ENCODE measurements at regions not wholly inside any gene's neighbourhood (a gene's known extent, or its start where the extent isn't known, plus 50 kb on each side); places are given as distances from the start of the nearest gene placed in this dataset.
"Not testable (repeated sequence)": the region's sequence is repeated elsewhere in the genome, so short reads cannot be mapped to it uniquely, and the experiment has no call there.

DNA sequence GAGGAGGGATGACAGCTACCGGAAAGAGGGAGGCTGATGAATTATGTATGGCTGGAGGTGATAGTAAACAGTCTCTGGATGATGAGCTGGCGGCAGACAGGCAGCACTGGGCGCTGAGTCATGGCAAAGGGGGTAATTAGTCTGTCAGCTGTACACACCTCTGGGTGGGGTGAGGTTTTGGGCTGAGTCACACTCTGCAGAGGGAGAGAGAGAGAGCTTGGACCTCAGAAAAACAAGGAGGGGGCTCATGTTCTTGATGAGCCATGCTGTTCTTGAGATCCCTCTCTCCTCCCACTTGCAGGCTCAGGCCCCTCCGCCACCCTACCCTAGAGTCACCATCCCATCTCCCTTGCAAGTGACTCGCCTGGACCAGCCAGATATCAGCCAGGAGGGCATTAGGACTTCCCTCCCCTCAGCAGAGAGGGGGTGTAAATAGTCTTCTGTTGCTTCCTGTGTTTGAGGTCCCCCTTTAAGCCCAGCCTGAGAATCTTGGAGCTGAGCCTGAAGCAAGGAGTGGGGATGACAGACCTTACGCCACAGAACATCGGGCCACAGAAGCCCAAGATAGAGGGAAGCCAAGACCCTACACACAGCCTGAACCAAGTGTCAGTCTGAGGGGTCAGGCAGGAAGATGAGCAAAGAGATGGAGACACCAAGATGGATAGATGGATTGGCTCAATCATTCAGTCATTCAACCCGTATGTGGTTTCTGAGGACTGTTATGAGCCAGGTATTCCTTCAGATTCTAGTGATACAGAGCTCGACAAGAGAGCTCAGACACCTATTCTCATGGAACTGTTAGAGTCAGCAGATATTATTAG, 383.2 kb upstream of the CCL2 start:
- no peak overlapping the region for H3K4me3 ChIP-seq
- no peaks in the 10 kb centered on the region for H3K27me3 ChIP-seq
- H3K9me3 ChIP-seq, result no peaks in the 10 kb centered on the region
- TF ChIP-seq, protein P1, sequence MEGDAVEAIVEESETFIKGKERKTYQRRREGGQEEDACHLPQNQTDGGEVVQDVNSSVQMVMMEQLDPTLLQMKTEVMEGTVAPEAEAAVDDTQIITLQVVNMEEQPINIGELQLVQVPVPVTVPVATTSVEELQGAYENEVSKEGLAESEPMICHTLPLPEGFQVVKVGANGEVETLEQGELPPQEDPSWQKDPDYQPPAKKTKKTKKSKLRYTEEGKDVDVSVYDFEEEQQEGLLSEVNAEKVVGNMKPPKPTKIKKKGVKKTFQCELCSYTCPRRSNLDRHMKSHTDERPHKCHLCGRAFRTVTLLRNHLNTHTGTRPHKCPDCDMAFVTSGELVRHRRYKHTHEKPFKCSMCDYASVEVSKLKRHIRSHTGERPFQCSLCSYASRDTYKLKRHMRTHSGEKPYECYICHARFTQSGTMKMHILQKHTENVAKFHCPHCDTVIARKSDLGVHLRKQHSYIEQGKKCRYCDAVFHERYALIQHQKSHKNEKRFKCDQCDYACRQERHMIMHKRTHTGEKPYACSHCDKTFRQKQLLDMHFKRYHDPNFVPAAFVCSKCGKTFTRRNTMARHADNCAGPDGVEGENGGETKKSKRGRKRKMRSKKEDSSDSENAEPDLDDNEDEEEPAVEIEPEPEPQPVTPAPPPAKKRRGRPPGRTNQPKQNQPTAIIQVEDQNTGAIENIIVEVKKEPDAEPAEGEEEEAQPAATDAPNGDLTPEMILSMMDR (IDR thresholded peaks at IDR 0.05), result no peak
- no peaks in the 10 kb centered on the region for H3K4me1 ChIP-seq
- no peaks in the 10 kb centered on the region for H3K36me3 ChIP-seq
- no peak overlapping the region for H3K27ac ChIP-seq
- DNase-seq (ENCODE audit: low spot score), result no peak

DNA sequence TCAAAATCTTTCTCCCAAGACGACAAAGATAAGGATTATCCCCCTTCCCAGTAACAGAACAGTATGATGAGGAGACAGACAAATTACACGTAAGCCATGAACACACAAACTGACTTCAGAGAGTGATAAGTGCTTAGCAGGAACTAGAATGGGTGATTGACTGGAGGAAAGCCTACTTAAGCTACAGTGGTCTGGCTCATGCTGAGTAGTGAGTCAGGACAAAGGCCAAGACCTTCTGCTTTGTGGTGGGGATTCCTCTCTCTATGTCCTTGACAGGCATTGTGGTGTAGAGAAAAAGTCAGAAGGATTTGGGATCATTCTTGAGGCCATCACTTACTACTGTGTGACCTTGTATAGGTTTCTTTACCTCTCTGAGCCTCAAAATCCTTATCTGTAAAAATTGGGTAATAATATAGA, 381.9 kb upstream of the CCL2 start:
- H3K36me3 ChIP-seq, result no peaks in the 10 kb centered on the region
- no peak overlapping the region for H3K27ac ChIP-seq
- TF ChIP-seq, protein P1 (IDR thresholded peaks at IDR 0.05), result no peak
- H3K9me3 ChIP-seq, result no peaks in the 10 kb centered on the region
- no peak for DNase-seq (ENCODE audit: low spot score)
- H3K4me3 ChIP-seq, result no peak overlapping the region
- H3K4me1 ChIP-seq, result no peaks in the 10 kb centered on the region
- no peaks in the 10 kb centered on the region for H3K27me3 ChIP-seq

DNA sequence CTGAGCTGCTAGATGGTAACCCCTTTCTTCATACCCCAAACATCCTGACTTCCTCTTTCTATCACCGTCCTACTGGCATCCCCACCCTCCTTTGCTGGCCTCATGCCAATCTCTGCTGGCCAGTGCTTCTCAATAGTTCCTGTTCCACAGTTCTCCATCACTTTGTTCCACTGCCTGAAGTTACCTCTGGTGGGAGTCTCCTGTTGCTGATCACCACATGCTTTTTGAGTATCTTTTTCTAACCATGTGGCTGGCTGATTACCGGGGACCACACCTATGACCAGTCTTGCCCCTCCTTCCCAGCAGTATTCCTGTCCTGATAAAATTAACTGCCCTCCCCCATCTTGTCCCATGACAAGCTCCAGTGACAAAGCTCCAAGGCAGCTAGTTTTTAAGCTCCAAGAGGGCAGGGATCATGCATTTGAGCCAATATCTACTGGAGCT, 380.4 kb upstream of the CCL2 start:
- H3K4me1 ChIP-seq, result no peaks in the 10 kb centered on the region
- no peaks in the 10 kb centered on the region for H3K36me3 ChIP-seq
- no peak for DNase-seq (ENCODE audit: low spot score)
- TF ChIP-seq, protein P1 (IDR thresholded peaks at IDR 0.05), result no peak
- H3K27me3 ChIP-seq, result no peaks in the 10 kb centered on the region
- H3K9me3 ChIP-seq, result no peaks in the 10 kb centered on the region
- H3K27ac ChIP-seq, result no peak overlapping the region
- H3K4me3 ChIP-seq, result no peak overlapping the region

DNA sequence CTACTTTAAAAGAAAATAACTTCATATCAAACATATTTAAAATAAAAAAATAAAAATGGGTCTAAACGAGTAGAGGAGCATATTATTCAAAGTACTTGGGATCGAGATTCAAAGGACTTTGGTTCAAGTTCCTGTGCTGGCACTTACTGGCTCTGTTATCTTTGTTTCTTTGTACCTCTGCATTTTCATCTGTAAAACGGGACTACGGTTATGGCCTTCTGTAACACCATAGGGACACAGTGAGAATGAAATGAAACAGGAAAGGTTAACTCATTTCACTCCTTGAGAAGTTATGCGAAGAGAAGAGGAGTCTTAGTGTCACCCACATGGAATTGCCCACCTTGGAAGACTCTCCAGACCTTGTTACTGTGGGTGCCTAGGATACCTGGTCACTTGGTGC, 379.1 kb upstream of the CCL2 start:
- TF ChIP-seq, protein P1 (IDR thresholded peaks at IDR 0.05), result no peak
- no peak overlapping the region for H3K4me3 ChIP-seq
- no peak overlapping the region for H3K27ac ChIP-seq
- H3K9me3 ChIP-seq, result no peaks in the 10 kb centered on the region
- no peaks in the 10 kb centered on the region for H3K36me3 ChIP-seq
- DNase-seq (ENCODE audit: low spot score), result no peak
- H3K27me3 ChIP-seq, result no peaks in the 10 kb centered on the region
- no peaks in the 10 kb centered on the region for H3K4me1 ChIP-seq

DNA sequence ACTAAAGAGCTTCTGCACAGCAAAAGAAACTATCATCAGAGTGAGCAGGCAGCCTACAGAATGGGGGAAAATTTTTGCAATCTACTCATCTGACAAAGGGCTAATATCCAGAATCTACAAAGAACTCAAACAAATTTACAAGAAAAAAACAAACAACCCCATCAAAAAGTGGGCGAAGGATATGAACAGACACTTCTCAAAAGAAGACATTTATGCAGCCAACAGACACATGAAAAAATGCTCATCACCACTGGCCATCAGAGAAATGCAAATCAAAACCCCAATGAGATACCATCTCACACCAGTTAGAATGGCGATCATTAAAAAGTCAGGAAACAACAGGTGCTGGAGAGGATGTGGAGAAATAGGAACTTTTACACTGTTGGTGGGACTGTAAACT, 372.8 kb upstream of the CCL2 start:
- H3K9me3 ChIP-seq; H3K27ac ChIP-seq; H3K36me3 ChIP-seq; H3K4me1 ChIP-seq; H3K4me3 ChIP-seq; DNase-seq (ENCODE audit: low spot score); H3K27me3 ChIP-seq: not testable (repeated sequence)

DNA sequence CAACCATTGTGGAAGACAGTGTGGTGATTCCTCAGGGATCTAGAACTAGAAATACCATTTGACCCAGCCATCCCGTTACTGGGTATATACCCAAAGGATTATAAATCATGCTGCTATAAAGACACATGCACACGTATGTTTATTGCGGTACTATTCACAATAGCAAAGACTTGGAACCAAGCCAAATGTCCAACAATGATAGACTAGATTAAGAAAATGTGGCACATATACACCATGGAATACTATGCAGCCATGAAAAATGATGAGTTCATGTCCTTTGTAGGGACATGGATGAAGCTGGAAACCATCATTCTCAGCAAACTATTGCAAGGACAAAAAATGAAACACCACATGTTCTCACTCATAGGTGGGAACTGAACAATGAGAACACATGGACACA, 372.4 kb upstream of the CCL2 start:
- not testable (repeated sequence) for H3K27me3 ChIP-seq; H3K36me3 ChIP-seq; H3K4me1 ChIP-seq; H3K27ac ChIP-seq; H3K9me3 ChIP-seq; H3K4me3 ChIP-seq; DNase-seq (ENCODE audit: low spot score)

DNA sequence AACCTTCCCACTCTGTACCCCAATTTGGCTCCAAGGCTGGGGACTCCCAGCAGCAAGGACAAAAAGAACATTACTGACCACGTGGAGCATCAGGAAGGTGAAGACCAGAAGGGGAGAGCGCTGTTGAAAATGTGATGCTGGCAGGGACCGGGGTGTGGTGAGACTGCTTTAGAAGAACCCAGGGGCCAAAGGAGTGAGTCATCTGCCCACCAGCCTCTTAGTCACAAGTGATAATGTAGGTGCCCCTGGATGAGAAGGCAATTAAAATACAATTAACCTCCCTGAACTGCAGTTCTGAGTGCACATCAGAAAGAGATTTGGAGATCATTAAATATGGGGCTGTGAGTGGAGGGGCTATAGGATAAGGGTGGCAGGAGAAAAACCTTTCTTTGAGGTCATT, 366.6 kb upstream of the CCL2 start:
- TF ChIP-seq, protein P1 (IDR thresholded peaks at IDR 0.05), result no peak
- no peak for DNase-seq (ENCODE audit: low spot score)
- Histone ChIP-seq H3K27me3 (no peaks in the 10 kb centered on the region), H3K9me3 (no peaks in the 10 kb centered on the region), H3K4me1 (no peaks in the 10 kb centered on the region), H3K4me3 (no peak overlapping the region), H3K27ac (no peak overlapping the region), H3K36me3 (no peaks in the 10 kb centered on the region)
